B cell (primary cell): ENCODE measurements at regions not wholly inside any gene's neighbourhood (a gene's known extent, or its start where the extent isn't known, plus 50 kb on each side); places are given as distances from the start of the nearest gene placed in this dataset.

ENCODE experiments used
- ATAC-seq: fragments of 200-7000 bp; cut with Tn5 transposase; one replicate; pipeline ENCODE4 v1.10.0; 2021; ENCODE audit warnings: low read depth, mild to moderate bottlenecking, moderate number of reproducible peaks, moderate library complexity
- CTCF ChIA-PET: fragments of 350-600 bp; sonication (Branson Sonifier 250); formaldehyde crosslinking; loops from one replicate; lab custom pipeline; 2021; ENCODE audit warnings: antibody characterized with exemption, inconsistent platforms; lab: Charles Lee
- POLR2A ChIA-PET: fragments of 350-600 bp; sonication (Branson Sonifier 250); formaldehyde crosslinking; loops from one replicate; lab custom pipeline; 2021; ENCODE audit warnings: antibody characterized with exemption; lab: Charles Lee
- DNase-seq: peaks from one replicate; pipeline ENCODE4 v3.0.0; 2013
- H2AFZ ChIP-seq: 2 replicates; pipeline ENCODE4 v1.6.1; 2012; ENCODE audit warnings: mild to moderate bottlenecking, low read depth, low read length; ENCODE audit not compliant: insufficient read depth, poor library complexity, severe bottlenecking
- H3K27ac ChIP-seq, 2 donors: 1 replicate in 1 of 2; 2 replicates in 1 of 2; pipeline ENCODE4 v1.5.1; 2012 to 2013; ENCODE audit warnings: low read length in 2 of 2, mild to moderate bottlenecking in 2 of 2, moderate library complexity in 1 of 2
- H3K27me3 ChIP-seq, 4 experiments: fragments of 200-600 bp in 1 of 4; sonication (generic) in 1 of 4; replicated peaks in 1 of 4; 1 replicate in 2 of 4; 2 replicates in 2 of 4; pipeline versions ENCODE4 v1.6.1 to v1.7.0; 2013 to 2016; ENCODE audit warnings: low read length in 3 of 4, mild to moderate bottlenecking in 2 of 4, mixed read lengths in 1 of 4, moderate library complexity in 1 of 4; ENCODE audit not compliant: insufficient read depth in 4 of 4, control insufficient read depth in 3 of 4; ENCODE audit errors: control extremely low read depth in 1 of 4
- H3K36me3 ChIP-seq, 2 experiments: replicated peaks in 1 of 2; 1 replicate in 1 of 2; 2 replicates in 1 of 2; pipeline versions ENCODE4 v1.6.1 to v1.7.1; 2013; ENCODE audit warnings: low read length in 1 of 2; ENCODE audit not compliant: insufficient read depth in 2 of 2, control insufficient read depth in 1 of 2; ENCODE audit errors: control extremely low read depth in 1 of 2, extremely low read depth in 1 of 2
- H3K4me1 ChIP-seq, 2 donors: fragments of 200-600 bp in 1 of 2; sonication (generic) in 1 of 2; 1 replicate in 1 of 2; 2 replicates in 1 of 2; pipeline versions ENCODE4 v1.5.1 to v1.6.1; 2013 to 2017; ENCODE audit warnings: low read length in 2 of 2; ENCODE audit not compliant: control insufficient read depth in 2 of 2, insufficient read depth in 2 of 2
- H3K4me2 ChIP-seq: replicated peaks from 2 replicates; pipeline ENCODE3; 2012; ENCODE audit warnings: mild to moderate bottlenecking, low read depth, low read length; ENCODE audit not compliant: poor library complexity, severe bottlenecking
- H3K4me3 ChIP-seq, 5 experiments: fragments of 200-600 bp in 1 of 5; sonication (generic) in 1 of 5; 1 replicate in 3 of 5; 2 replicates in 2 of 5; pipeline versions ENCODE4 v1.5.1 to v1.7.0; 2011 to 2016; ENCODE audit warnings: low read length in 4 of 5, mild to moderate bottlenecking in 4 of 5, low read depth in 2 of 5, control low read depth in 1 of 5, moderate library complexity in 1 of 5; ENCODE audit not compliant: insufficient read depth in 1 of 5; ENCODE audit errors: control extremely low read depth in 1 of 5, extremely low read depth in 1 of 5
- H3K79me2 ChIP-seq: fragments of 200-600 bp; sonication (generic); one replicate; pipeline ENCODE4 v1.6.0; 2016; ENCODE audit warnings: low read length; ENCODE audit not compliant: control insufficient read depth, insufficient read depth
- H3K9ac ChIP-seq: fragments of 200-600 bp; sonication (generic); 2 replicates; pipeline ENCODE4 v1.6.1; 2017; ENCODE audit warnings: mild to moderate bottlenecking, low read length, moderate library complexity
- H3K9me3 ChIP-seq, 3 donors: one replicate each; pipeline versions ENCODE4 v1.6.1 to v1.7.1; 2013; ENCODE audit warnings: low read length in 2 of 3; ENCODE audit not compliant: control insufficient read depth in 2 of 3, insufficient read depth in 1 of 3; ENCODE audit errors: control extremely low read depth in 1 of 3
- H4K20me1 ChIP-seq: 2 replicates; pipeline ENCODE4 v1.6.0; 2012; ENCODE audit warnings: mild to moderate bottlenecking, low read length; ENCODE audit not compliant: insufficient read depth, control insufficient read depth, poor library complexity, severe bottlenecking
- H3K27ac Mint-ChIP-seq: one replicate; pipeline ENCODE4 v1.8.0; 2021; ENCODE audit warnings: mixed read lengths
- H3K27me3 Mint-ChIP-seq: one replicate; pipeline ENCODE4 v1.8.0; 2021; ENCODE audit warnings: mixed read lengths
- H3K4me1 Mint-ChIP-seq: one replicate; pipeline ENCODE4 v1.8.0; 2021; ENCODE audit warnings: mixed read lengths
- H3K4me3 Mint-ChIP-seq: one replicate; pipeline ENCODE4 v1.8.0; 2021; ENCODE audit warnings: mixed read lengths
- H3K9me3 Mint-ChIP-seq: one replicate; pipeline ENCODE4 v1.8.0; 2022; ENCODE audit warnings: mixed read lengths; ENCODE audit not compliant: insufficient read depth
- CTCF ChIP-seq: fragments of 200-600 bp; IDR thresholded peaks from one replicate; pipeline ENCODE4 v1.8.0; 2022; ENCODE audit warnings: antibody characterized with exemption, mild to moderate bottlenecking
- EZH2 ChIP-seq: IDR thresholded peaks from 2 replicates; pipeline ENCODE4 v1.6.1; 2012; ENCODE audit warnings: borderline replicate concordance, low read depth, mild to moderate bottlenecking, moderate library complexity, low read length; ENCODE audit not compliant: insufficient read depth, poor library complexity, severe bottlenecking
- WGBS: methylation state at CpG from one replicate; pipeline ENCODE4 v1.1.5; 2013; ENCODE audit warnings: missing lambda C conversion rate; ENCODE audit not compliant: insufficient coverage; 5-methylcytosine and 5-hydroxymethylcytosine counted together
- intact Hi-C: fragments of 100-400 bp; cut with micrococcal nuclease; formaldehyde crosslinking; loops from one replicate; pipeline ENCODE4 v1.10.0; 2022

DNA sequence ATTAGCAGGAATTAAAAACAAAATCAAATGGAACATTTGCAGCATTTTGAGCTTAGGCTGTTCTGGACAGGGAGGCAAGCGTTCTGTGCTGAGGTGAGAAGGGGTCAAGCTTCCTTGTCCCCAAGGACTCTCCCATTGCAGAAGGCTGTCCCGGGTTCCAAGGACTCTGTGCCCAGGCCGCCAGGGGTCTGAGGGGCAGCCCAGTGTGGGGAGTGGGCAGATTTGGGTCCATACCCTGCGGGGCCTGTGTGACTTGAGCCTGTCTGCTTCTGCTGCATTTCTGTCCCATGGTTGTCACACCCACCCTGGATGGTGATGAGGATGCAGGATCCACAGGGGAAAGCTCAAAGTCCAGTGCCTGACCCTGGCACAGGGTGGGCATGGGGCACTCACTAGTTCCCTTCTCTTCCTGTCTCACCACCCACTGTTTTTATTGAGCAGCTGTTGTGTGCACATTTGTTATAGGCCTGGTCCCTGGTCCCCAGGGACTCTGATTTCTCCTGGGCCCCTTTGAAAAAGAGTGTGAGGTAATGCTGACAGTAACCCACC is 211.4 kb upstream of the HS6ST1 start:
- no peak overlapping the region for H3K27ac ChIP-seq
- ChIA-PET POLR2A (no interaction called here), CTCF (no interaction called here)
- H3K4me1 ChIP-seq = no peaks in the 10 kb centered on the region
- ATAC-seq = no peak
- WGBS = 96% methylated on average over 4 of the region's 4 CpGs
- no peak overlapping the region for H3K9ac ChIP-seq
- no peaks in the 10 kb centered on the region for H3K9me3 Mint-ChIP-seq
- no peak overlapping the region for H3K4me3 ChIP-seq
- H3K27me3 Mint-ChIP-seq = peaks cover 7% of the 10 kb centered on the region
- no peak overlapping the region for H2AFZ ChIP-seq
- no peak overlapping the region for H3K4me2 ChIP-seq
- no peak overlapping the region for H3K4me3 Mint-ChIP-seq
- H3K4me1 Mint-ChIP-seq = peaks cover 2% of the 10 kb centered on the region
- intact Hi-C loops = loop anchor here (5.0 kb wide), 1 partner anchor 208 kb away; no protein-coding TSS in a partner anchor
- H3K9me3 ChIP-seq = no peaks in the 10 kb centered on the region
- H3K27me3 ChIP-seq = no peaks in the 10 kb centered on the region
- H3K36me3 ChIP-seq = no peaks in the 10 kb centered on the region
- no peak for DNase-seq
- no peaks in the 10 kb centered on the region for H4K20me1 ChIP-seq
- no peaks in the 10 kb centered on the region for H3K79me2 ChIP-seq
- TF ChIP-seq EZH2 (no peak), CTCF (no peak)
- no peak overlapping the region for H3K27ac Mint-ChIP-seq

DNA sequence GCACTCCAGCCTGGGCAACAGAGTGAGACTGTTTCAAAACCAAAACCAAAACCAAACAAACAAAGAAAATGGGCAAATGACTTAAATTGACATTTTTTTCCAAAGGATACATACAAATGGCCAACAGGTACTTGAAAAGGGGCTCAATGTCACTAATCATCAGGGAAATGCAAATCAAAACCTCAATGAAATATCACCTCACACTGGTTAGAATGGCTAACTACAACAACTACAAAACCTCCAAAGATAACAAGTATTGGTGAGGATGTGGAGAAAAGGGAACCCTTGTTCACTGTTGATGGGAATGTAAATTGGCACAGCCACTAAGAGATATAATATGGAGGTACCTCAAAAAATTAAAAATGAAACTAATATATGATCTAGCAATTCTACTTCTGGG is 213.2 kb upstream of the HS6ST1 start:
- Mint-ChIP-seq H3K9me3 (no peaks in the 10 kb centered on the region), H3K27ac (no peak overlapping the region), H3K27me3 (no peaks in the 10 kb centered on the region), H3K4me3 (no peak overlapping the region), H3K4me1 (peaks cover 2% of the 10 kb centered on the region)
- DNase-seq = peak; percentile 25
- TF ChIP-seq CTCF = no peak
- no peak for TF ChIP-seq EZH2
- H3K9me3 ChIP-seq = no peaks in the 10 kb centered on the region
- no peak overlapping the region for H3K27ac ChIP-seq
- no peaks in the 10 kb centered on the region for H3K27me3 ChIP-seq
- H3K79me2 ChIP-seq = no peaks in the 10 kb centered on the region
- no peaks in the 10 kb centered on the region for H3K4me1 ChIP-seq
- H2AFZ ChIP-seq = no peak overlapping the region
- H3K36me3 ChIP-seq = no peaks in the 10 kb centered on the region
- intact Hi-C loops = loop anchor here (5.0 kb wide), 1 partner anchor 210 kb away; no protein-coding TSS in a partner anchor
- no peak for ATAC-seq
- H3K4me2 ChIP-seq = no peak overlapping the region
- no peak overlapping the region for H3K9ac ChIP-seq
- H4K20me1 ChIP-seq = no peaks in the 10 kb centered on the region
- H3K4me3 ChIP-seq = no peak overlapping the region
- POLR2A ChIA-PET = no interaction called here
- CTCF ChIA-PET = no interaction called here
